ENCODE measurements at regions not wholly inside any gene's neighbourhood (a gene's known extent, or its start where the extent isn't known, plus 50 kb on each side); places are given as distances from the start of the nearest gene placed in this dataset.

GRCh38 chr20:22525069-22525820, 59.1 kb downstream of the FOXA2 start (continued):
- TF ChIP-seq HINFP (CRISPR knock-in tag; IDR thresholded peaks at IDR 0.05; ENCODE audit: low read depth) (no peak; the same call in none of the 2 replicates), ZNF562 (CRISPR knock-in tag; IDR thresholded peaks at IDR 0.05; ENCODE audit: borderline replicate concordance) (no peak), ZBTB1 (CRISPR knock-in tag; IDR thresholded peaks at IDR 0.05; ENCODE audit: borderline replicate concordance) (no peak), CCDC6 (CRISPR knock-in tag; IDR thresholded peaks at IDR 0.05) (no peak; the same call in 1 of the 2 replicates), MAF1 (CRISPR knock-in tag; IDR thresholded peaks at IDR 0.05; ENCODE audit: borderline replicate concordance) (no peak), ZNF768 (CRISPR knock-in tag; IDR thresholded peaks at IDR 0.05) (no peak; the same call in 1 of the 2 replicates), ZNF17 (CRISPR knock-in tag; IDR thresholded peaks at IDR 0.05) (no peak), HNF4A (CRISPR knock-in tag; IDR thresholded peaks at IDR 0.05) (peak; percentile 99), FUBP1 (CRISPR knock-in tag; IDR thresholded peaks at IDR 0.05; ENCODE audit: borderline replicate concordance) (no peak), ZNF839 (CRISPR knock-in tag; IDR thresholded peaks at IDR 0.05; ENCODE audit: borderline replicate concordance) (no peak), KLF15 (CRISPR knock-in tag; IDR thresholded peaks at IDR 0.05; ENCODE audit: borderline replicate concordance) (no peak), PCBP1 (IDR thresholded peaks at IDR 0.05; ENCODE audit: borderline replicate concordance, low read depth, low read length) (no peak), TFAP4 (IDR thresholded peaks at IDR 0.05; ENCODE audit: borderline replicate concordance, low read depth) (peak; percentile 59; the same call in 1 of the 2 replicates), PRPF4 (IDR thresholded peaks at IDR 0.05; ENCODE audit: low read depth, low read length, poor library complexity, severe bottlenecking) (no peak), HOXA3 (CRISPR knock-in tag; IDR thresholded peaks at IDR 0.05) (peak; percentile 89), SMARCC2 (IDR thresholded peaks at IDR 0.05) (peak; percentile 92), TFE3 (CRISPR knock-in tag; IDR thresholded peaks at IDR 0.05) (peak; percentile 24; the same call in 1 of the 2 replicates), ZNF746 (CRISPR knock-in tag; IDR thresholded peaks at IDR 0.05) (peak; percentile 56; the same call in 1 of the 2 replicates), ZNF674 (CRISPR knock-in tag; IDR thresholded peaks at IDR 0.05; ENCODE audit: low read depth) (no peak)
- TF ChIP-seq, protein P1, sequence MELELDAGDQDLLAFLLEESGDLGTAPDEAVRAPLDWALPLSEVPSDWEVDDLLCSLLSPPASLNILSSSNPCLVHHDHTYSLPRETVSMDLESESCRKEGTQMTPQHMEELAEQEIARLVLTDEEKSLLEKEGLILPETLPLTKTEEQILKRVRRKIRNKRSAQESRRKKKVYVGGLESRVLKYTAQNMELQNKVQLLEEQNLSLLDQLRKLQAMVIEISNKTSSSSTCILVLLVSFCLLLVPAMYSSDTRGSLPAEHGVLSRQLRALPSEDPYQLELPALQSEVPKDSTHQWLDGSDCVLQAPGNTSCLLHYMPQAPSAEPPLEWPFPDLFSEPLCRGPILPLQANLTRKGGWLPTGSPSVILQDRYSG (CRISPR knock-in tag; IDR thresholded peaks at IDR 0.05) = no peak
- TF ChIP-seq, protein P2, sequence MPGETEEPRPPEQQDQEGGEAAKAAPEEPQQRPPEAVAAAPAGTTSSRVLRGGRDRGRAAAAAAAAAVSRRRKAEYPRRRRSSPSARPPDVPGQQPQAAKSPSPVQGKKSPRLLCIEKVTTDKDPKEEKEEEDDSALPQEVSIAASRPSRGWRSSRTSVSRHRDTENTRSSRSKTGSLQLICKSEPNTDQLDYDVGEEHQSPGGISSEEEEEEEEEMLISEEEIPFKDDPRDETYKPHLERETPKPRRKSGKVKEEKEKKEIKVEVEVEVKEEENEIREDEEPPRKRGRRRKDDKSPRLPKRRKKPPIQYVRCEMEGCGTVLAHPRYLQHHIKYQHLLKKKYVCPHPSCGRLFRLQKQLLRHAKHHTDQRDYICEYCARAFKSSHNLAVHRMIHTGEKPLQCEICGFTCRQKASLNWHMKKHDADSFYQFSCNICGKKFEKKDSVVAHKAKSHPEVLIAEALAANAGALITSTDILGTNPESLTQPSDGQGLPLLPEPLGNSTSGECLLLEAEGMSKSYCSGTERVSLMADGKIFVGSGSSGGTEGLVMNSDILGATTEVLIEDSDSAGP (CRISPR knock-in tag; IDR thresholded peaks at IDR 0.05; ENCODE audit: borderline replicate concordance) = no peak; the same call in 1 of the 2 replicates

Measured in HepG2 (cell line).